ENCODE measurements at regions not wholly inside any gene's neighbourhood (a gene's known extent, or its start where the extent isn't known, plus 50 kb on each side); places are given as distances from the start of the nearest gene placed in this dataset.

- Mint-ChIP-seq H3K9me3 (ENCODE audit: low read depth) (peaks cover 2% of the 10 kb centered on the region), H3K27me3 (no peaks in the 10 kb centered on the region), H3K4me3 (ENCODE audit: low read depth) (no peak overlapping the region), H3K27ac (no peak overlapping the region), H3K36me3 (ENCODE audit: insufficient read depth) (no peaks in the 10 kb centered on the region), H3K4me1 (ENCODE audit: low read depth) (no peaks in the 10 kb centered on the region)
- TF ChIP-seq CTCF (IDR thresholded peaks at IDR 0.05; ENCODE audit: unreplicated experiment) = no peak
- DNase-seq (ENCODE audit: low spot score, unreplicated experiment) = no peak
Measured at GRCh38 chr6:80566361-80566760, 459.9 kb downstream of the BCKDHB start.

- Mint-ChIP-seq H3K27me3 (no peaks in the 10 kb centered on the region), H3K4me1 (ENCODE audit: low read depth) (no peaks in the 10 kb centered on the region), H3K36me3 (ENCODE audit: insufficient read depth) (no peaks in the 10 kb centered on the region), H3K4me3 (ENCODE audit: low read depth) (no peak overlapping the region), H3K9me3 (ENCODE audit: low read depth) (peaks cover 4% of the 10 kb centered on the region), H3K27ac (no peak overlapping the region)
- DNase-seq (ENCODE audit: low spot score, unreplicated experiment) = no peak
- TF ChIP-seq CTCF (IDR thresholded peaks at IDR 0.05; ENCODE audit: unreplicated experiment) = no peak
Measured at GRCh38 chr6:80553071-80553740, 446.7 kb downstream of the BCKDHB start.

- Mint-ChIP-seq H3K36me3 (ENCODE audit: insufficient read depth) (no peaks in the 10 kb centered on the region), H3K27ac (no peak overlapping the region), H3K4me1 (ENCODE audit: low read depth) (no peaks in the 10 kb centered on the region), H3K27me3 (no peaks in the 10 kb centered on the region), H3K9me3 (ENCODE audit: low read depth) (peaks cover 4% of the 10 kb centered on the region), H3K4me3 (ENCODE audit: low read depth) (no peak overlapping the region)
- DNase-seq (ENCODE audit: low spot score, unreplicated experiment) = no peak
- no peak for TF ChIP-seq CTCF (IDR thresholded peaks at IDR 0.05; ENCODE audit: unreplicated experiment)
Measured at GRCh38 chr6:80550748-80551147, 444.3 kb downstream of the BCKDHB start.

GRCh38 chr6:80550281-80550680, 443.8 kb downstream of the BCKDHB start:
- Mint-ChIP-seq H3K27ac (no peak overlapping the region), H3K9me3 (ENCODE audit: low read depth) (peaks cover 4% of the 10 kb centered on the region), H3K4me1 (ENCODE audit: low read depth) (peaks cover 2% of the 10 kb centered on the region), H3K27me3 (no peaks in the 10 kb centered on the region), H3K4me3 (ENCODE audit: low read depth) (no peak overlapping the region), H3K36me3 (ENCODE audit: insufficient read depth) (no peaks in the 10 kb centered on the region)
- TF ChIP-seq CTCF (IDR thresholded peaks at IDR 0.05; ENCODE audit: unreplicated experiment) = no peak
- no peak for DNase-seq (ENCODE audit: low spot score, unreplicated experiment)

GRCh38 chr6:80548532-80548931, 442.1 kb downstream of the BCKDHB start:
- Mint-ChIP-seq H3K27me3 (no peaks in the 10 kb centered on the region), H3K4me1 (ENCODE audit: low read depth) (peaks cover 9% of the 10 kb centered on the region), H3K27ac (no peak overlapping the region), H3K9me3 (ENCODE audit: low read depth) (peaks cover 4% of the 10 kb centered on the region), H3K36me3 (ENCODE audit: insufficient read depth) (no peaks in the 10 kb centered on the region), H3K4me3 (ENCODE audit: low read depth) (no peak overlapping the region)
- no peak for TF ChIP-seq CTCF (IDR thresholded peaks at IDR 0.05; ENCODE audit: unreplicated experiment)
- no peak for DNase-seq (ENCODE audit: low spot score, unreplicated experiment)
